ENCODE measurements at regions not wholly inside any gene's neighbourhood (a gene's known extent, or its start where the extent isn't known, plus 50 kb on each side); places are given as distances from the start of the nearest gene placed in this dataset.
"Not testable (repeated sequence)": the region's sequence is repeated elsewhere in the genome, so short reads cannot be mapped to it uniquely, and the experiment has no call there.

DNA sequence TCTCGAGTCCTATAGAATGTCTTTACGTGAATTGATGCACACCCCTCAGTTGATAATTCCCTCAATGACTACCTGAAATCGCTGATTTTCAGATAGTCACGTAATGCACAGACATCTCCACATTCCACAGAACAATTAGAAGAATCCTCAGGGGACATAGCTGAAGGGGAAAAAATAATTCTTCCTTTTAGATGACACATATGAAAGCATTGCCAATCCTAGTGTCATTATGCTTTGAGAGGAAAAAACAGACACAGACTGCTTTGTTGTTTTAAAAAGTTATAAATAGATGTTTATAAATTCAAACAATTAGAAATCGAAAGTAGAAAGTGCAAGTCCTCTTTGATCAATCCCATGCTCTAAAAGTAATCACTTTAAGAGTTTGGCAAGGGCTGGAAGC is 100.6 kb upstream of the FN1 start:
- DNase-seq (ENCODE audit: low read depth in 2 of 2): no peak

DNA sequence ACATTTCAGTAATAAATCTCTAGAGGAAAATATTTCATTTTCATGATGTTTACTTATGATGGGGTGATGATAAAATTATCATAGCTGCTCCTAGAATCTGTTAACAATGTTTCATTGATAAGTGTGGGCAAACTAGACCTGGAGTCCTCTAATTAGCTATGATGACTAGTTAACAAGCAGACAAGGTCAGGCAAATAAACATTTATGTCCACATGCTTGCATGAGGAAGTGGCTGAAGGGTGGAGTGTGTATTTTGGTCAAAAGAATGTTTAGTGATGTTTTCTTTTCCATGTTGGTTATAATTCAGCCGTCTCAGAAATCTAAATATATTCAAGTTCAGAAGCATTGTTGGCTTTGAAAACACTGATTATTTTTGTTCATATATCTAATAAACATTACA is 99.9 kb upstream of the FN1 start:
- DNase-seq (ENCODE audit: low read depth in 2 of 2): no peak

DNA sequence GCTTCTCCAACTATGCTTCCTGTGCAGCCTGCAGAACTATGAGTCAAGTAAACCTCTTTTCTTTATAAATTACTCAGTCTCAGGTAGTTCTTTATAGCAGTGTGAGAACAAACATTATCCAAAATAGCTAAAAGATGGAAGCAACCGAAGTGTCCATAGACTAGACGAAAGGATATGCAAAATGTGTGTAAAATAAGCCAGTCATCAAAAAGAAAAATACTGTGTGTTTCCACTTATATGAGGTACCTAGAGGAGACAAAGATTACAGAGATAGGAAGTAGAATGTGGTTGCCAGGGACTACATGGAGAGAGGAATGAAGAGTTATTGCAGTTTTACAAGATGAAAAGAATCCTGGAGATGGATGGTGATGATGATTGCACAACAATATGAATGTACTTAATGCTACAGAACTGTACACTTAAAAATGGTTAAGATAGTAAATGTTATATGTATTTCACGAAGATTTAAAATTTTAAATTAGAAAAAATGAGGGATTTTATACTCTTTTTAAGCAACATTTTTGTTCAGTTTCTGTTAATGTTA is 99.3 kb upstream of the FN1 start:
- no peak for DNase-seq (ENCODE audit: low read depth in 2 of 2)

DNA sequence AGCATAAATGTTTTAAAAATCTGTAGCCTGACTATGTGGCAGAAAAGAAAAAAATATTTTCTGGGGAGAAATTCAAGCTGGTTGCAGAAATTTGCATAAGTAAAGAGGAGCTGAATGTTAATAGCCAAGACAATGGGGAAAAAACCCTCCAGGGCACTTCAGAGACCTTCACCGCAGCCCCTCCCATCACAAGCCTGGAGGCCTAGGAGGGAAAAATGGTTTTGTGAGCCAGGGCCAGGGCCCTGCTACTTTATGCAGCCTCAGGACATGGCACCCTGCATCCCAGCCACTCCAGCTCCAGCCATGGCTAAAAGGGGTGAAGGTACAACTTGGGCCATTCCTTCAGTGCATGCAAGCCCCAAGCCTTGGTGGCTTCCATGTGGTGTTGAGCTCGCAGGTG is 97.8 kb upstream of the FN1 start:
- DNase-seq (ENCODE audit: low read depth in 2 of 2): not testable (repeated sequence)

DNA sequence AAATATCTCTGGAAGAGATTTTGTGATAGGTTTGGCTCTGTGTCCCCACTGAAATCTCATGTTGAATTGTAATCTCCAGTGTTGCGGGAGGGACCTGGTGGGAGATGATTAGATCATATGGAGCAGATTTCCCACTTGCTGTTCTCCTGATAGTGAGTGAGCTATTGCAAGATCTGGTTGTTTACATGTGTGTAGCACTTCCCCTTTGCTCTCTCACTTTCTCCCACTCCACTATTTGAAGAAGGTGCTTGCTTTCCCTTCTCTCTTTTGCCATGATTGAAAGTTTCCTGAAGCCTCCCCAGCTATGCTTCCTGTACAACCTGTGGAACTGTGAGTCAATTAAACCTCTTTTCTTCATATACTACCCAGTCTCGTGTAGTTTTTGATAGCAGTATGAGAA is 97.0 kb upstream of the FN1 start:
- DNase-seq (ENCODE audit: low read depth in 2 of 2): no peak

DNA sequence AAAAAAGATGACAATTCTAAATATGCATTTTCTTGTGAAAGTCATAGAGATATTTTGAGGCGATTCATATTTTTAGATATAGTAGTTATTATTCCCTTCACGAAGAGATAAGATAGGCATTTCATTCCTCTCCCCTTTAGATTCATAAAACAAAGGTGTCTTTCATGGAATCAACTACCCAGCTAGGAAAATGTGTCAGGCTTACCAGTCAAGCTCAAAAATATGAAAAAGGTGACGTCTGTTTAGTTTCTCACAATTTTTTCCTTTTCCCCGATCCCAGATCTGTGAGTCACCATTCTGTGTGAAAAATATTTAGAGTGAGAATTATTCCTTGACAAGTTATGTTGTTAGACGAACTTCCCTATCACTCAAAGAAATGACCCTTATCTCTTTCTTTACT is 95.4 kb upstream of the FN1 start:
- DNase-seq (ENCODE audit: low read depth in 2 of 2): no peak

DNA sequence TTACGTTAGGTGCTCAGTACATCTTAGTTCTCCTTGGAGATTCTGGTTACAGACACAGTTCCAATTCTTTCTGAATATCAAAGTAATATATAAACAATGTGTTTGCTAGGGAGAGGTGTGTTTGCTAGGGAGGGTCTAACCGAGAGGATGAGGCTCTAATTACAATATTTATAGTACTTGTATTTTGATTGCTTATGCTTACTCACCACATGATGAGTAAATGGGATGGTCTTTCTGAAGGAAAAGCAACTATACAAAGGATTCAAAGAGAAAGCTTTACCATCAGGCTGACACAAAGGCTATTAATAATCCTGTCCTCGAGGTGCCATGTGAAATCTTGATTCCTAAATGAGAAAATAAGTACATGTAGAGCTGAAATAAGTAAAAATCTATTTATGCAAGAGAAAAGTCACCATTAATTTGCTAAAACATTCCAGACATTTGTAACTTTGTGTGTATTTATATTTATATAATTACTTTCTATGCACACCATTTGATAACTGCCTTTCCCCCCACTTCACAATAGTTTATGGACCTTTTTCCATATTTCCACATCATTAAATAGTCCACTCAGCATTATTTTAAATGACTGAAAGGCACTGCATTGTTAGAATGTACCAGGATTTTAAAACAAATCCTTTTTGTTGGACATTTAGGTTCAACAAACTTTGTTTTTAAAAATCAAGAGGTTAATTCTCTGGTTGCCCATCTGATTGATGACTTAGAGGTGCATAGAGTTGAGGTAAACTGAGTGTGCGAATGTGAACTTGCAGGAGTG is 94.5 kb upstream of the FN1 start:
- DNase-seq (ENCODE audit: low read depth in 2 of 2): no peak

DNA sequence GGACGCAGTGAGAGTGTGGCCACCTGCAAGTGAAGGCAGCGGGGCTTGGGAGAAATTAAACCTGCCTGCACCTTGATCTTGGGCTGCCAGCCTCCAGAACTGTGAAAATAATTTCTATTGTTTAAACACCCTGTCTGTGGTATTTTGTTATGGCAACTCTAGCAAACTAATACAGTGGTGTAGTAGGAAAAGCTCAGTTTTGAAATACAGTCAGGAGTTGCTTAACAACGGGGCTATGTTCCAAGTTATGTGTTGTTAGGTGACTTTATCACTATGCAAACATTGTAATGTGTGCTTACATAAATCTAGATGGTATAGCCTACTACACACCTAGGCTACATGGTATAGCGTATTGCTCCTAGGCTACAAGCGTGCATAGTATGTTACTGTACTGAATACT is 93.4 kb upstream of the FN1 start:
- DNase-seq (ENCODE audit: low read depth in 2 of 2): no peak

DNA sequence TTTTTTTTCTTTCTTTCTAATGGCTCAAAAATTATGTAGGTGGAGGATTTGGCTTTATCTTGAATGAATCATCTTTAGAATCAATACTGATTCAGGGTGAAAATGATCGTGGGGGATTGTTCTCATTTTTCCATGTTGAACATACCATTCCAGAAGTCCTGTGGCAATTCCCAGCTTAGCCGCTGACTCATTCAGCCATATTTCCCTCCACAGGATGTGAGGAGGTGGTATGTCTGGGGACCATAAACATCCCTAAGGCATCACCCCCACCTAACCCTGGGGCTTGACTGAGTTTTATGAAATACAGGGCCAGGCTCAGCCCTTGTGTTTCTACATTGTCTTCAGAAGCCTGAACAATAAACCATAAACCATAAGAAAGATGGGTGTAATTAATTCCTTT is 92.7 kb upstream of the FN1 start:
- DNase-seq (ENCODE audit: low read depth in 2 of 2): no peak

DNA sequence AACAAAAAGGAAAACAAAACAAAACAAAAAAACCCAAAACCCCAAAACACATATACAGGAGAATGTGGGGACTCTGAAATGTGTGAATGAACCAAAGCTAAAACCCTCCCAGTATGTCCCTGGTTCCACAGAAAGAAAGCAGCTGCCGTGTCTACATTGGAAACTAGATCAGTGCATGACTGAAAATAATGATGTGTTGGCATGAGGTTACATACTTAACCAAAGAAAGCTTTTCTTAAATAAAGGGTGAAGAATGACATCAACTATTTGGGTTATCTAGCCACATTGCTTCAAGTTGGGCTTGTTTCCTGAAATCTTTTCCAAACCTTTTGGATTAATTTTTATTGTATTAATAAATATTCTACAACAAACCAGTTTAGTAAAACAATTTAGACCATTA is 91.9 kb upstream of the FN1 start:
- DNase-seq (ENCODE audit: low read depth in 2 of 2): no peak

DNA sequence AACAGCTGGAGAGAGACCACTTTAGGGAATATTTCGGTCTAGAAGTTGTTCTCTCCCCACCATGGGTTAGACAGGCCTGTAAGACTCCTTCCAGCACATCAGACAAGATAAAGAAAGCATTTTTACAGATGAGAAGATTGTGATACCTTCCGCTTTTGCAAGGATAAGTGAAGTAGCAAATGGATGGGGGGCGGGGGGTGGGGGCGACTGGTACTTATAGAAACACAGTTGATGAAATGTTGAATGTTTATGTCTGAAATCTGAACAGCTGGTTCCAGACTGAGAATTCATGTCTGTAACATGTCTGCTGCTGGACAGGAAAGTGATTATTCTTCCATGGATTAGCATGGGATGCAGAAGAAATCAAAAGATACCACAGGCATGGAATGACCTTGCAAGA is 90.5 kb upstream of the FN1 start:
- DNase-seq (ENCODE audit: low read depth in 2 of 2): no peak

DNA sequence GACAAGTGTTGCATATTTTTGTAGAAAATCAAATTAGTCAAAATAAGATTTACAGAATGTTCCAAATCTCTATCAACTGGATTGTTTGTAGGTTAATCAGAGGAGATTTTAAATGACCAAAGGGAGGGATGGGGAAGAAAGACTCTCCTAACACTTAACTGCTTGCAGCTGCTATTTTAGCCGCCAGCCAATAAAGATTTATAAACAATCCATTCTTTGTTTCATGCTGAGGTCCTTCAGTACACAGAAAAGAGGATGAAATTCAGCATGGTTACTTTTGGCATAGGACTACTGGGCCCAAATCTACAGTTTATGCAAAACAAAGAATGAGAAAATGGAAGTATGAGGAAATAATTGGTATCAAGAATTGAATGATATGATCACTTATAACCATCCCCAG is 86.4 kb upstream of the FN1 start:
- no peak for DNase-seq (ENCODE audit: low read depth in 2 of 2)

DNA sequence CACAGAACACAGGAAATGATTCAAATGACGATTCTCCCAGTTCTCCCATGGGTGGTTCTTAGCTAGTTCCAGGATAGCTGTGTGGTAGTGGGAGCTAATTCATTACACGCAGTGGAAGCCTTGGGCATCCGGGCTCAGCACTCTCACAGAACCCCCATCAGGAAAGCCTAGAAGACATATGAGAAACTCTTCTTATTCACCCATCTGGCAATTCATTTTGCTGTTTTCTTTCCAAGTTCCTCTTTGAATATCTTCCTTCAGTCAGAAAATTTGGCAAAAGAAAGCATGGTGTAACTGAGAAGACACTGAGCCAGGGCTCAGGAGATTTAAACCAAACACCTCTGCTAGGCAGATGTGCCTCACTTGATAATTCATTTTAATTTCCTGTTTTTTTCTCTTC is 85.2 kb upstream of the FN1 start:
- no peak for DNase-seq (ENCODE audit: low read depth in 2 of 2)

DNA sequence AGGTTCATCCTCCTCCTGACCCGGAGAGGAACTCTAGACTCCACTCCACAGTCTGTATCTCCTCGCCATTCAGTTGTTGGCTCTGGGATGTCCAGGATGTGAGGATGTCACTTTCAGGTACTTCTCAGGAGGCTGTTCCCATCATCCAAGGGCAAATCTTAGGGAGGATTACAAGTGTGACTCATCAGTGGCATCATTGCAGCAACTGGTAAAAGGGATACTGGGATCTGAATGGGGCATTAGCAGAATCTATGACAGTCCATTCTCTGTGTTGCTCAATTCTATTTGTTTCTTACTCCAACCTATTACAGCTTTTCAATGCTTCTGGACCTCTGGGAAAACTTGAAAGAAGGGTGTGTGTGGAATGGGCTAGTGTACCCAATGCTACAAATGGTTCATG is 81.5 kb upstream of the FN1 start:
- DNase-seq (ENCODE audit: low read depth in 2 of 2): no peak

DNA sequence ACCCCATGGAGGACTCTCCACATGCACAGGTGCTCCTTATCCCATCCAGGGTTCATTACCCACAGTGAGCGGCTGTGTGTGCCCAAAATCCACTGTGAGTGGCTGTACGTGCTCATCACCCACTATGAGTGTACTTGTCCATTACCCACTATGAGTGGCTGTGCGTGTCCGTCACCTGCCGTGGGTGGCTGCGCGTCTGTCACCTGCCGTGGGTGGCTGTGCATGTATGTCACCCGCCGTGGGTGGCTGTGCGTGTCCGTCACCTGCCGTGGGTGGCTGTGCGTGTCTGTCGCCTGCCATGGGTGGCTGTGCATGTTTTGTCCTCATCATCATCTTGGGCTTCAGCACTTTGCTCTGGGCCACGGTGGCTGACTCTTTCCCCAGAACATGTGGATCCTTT is 78.6 kb upstream of the FN1 start:
- DNase-seq (ENCODE audit: low read depth in 2 of 2): no peak

DNA sequence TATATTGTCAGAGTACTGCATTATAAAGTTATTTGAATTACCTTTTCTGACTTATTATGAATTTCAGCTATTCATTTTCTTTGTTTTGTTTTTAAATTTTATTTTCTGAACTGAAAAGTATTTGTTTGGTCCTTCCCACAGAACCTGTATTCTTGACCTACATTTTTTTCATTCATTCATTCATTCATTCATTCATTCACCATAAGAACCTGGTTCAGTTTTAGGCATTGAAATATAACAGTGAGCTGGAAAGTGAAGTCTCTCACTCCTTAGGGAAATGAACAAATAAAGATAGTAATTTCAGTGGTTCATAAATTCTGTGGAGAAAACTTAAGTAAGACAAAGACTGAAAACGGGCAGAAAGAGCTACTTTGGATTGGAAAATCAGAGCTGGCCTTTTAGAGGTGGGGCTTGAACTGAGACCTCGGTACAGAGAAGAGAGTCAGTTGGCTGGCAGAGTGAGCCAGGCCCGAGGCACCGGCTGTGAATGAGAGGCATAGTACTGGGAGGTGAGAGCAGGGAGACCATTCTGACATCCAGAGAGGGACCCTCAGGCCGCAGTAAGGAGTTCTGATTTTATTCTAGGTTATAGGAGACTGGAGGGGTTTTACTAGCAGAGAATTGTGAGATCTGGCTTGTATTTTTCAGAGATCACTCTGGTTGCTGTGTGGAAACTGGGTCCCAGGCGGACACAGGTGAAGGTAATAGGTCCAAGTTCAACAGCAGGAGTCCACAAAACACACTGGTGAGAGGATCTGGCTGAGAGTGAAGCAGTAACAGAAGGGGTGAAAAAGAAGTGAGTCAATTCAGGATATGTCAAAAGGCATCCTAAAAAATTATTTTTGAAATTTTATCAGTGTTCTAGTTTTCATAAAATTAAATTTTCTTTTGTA is 75.8 kb upstream of the FN1 start:
- DNase-seq (ENCODE audit: low read depth in 2 of 2): no peak

DNA sequence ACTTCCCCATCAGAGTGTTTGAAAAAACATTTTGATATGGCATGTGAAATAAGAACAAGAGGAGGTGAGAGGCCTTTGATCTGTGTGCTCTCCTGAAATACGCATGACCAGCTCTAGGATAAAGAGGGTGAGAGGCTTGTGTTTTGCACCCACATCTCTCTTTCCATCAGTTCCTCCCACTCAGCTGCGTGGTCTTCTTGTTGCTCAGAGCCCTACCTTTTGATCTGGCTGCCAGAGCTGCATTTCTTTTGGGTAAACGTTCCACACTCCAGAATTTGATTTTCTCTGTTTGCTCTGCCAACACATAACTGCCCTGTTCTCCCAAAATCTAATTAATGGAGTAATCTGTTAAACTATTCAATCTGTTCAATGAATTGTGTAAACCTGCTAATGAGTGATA is 72.0 kb upstream of the FN1 start:
- no peak for DNase-seq (ENCODE audit: low read depth in 2 of 2)

DNA sequence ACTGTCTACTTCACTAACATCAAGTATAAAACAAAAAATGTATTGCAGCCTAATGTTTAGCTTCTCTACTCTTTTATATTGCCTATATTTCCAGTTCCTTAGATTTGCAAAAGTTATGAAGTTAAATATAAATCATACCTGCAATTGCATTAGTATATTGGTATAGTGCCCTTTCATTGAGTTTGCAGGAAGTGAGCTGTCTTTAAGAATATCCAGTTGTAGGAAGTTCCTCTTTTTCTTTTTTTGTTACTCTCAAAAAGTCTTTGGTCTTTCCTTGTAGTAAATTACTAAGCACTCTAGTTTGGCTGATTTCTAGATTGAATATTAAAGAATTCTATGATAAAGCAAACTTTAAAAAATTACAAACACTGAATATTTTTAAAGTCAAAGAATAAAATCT is 71.3 kb upstream of the FN1 start:
- no peak for DNase-seq (ENCODE audit: low read depth in 2 of 2)

DNA sequence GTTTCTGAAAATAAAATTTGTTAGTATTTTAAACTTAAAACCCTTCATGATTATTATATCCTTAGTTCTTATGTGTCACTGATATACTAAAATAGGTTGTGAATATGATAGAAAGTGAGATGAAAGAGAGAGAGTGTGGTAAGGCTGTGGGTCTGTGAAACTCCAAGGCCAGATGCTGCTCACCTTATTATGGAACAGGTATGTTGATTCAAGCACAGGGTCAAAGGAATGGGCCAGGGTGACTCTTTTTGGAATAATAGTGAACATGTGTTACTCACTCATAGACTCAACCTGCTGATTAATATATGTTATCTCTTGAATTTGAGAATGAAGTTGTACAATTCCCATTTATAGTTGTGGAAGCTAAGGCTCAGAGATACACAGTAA is 70.7 kb upstream of the FN1 start:
- no peak for DNase-seq (ENCODE audit: low read depth in 2 of 2)

DNA sequence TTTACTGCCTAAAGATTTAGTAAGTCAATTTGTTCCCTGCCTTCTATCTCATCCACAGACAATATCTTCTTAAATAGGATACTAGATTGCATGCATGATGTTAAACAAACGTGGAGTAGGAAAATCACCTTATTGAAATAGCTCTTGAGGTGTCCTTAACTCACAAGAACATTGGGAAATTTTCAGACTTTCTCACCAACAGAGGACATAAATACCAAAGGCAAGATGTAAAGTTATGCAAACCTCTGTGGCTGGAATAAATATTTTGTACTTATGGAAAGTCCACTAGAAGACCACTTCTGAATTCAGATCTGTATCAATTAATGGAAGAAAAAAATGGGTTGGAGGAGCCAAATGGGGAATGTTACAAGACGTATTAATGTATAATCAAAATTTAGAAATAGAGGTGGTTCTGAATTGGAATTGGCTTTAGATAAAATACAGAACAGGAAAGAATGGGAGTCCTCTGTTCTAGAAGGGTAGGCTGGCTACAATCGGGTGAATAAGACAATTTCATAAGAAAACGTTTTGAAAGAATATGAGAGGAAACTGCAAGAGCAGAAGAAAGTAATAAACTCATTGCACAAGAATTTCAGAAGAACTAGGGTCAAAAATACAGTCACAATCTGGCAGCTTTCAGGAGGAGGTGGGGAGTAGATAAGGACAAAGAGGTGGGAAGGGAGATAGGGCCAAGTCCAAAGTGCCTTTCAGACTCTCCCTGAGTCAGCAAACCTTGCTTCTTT is 69.3 kb upstream of the FN1 start:
- DNase-seq (ENCODE audit: low read depth in 2 of 2): no peak

DNA sequence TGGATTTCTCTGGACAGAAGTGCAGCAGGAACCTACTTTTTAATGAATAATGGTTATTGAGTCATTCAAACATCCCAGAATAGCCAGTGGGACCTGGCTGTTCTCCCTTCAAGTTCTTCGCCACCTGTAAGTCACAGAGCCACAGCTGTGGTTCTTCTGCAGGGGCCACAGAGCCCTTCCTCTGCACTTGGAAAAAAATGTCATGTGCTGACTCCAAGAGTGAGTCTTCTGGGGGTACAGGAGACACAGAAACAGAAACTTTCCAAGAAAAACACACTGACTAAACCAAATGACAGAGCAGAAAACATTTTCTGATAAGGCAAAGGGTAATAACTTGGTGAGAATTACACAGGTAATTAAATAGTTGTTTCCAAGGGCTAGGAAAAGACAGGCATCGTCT is 68.7 kb upstream of the FN1 start:
- no peak for DNase-seq (ENCODE audit: low read depth in 2 of 2)

DNA sequence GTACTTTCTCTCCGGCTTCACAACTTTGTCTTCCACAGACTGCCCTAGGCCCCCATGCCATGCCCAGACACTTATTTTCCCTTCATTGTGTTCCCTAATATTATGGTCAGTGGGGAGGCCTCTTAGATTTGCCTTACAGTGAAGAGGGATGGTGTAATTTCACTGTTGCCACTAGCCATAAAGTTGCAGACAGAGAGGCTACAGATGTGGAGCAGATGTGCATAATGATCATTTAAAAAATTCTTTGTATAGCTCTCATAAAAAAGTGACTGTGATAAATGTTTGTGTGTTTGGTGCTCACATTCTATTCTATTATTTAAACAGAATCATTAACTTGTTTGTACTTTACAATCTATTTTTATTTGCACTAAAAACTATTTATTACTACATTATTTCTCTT is 67.5 kb upstream of the FN1 start:
- no peak for DNase-seq (ENCODE audit: low read depth in 2 of 2)
